GM20000 (cell line): ENCODE measurements at regions not wholly inside any gene's neighbourhood (a gene's known extent, or its start where the extent isn't known, plus 50 kb on each side); places are given as distances from the start of the nearest gene placed in this dataset.

Experiments used
- DNase-seq: peaks from one replicate; pipeline ENCODE4 v3.0.0; 2012; ENCODE audit warnings: low spot score
- TF ChIP-seq, protein P1 (sequence below): IDR thresholded peaks from 2 replicates; pipeline ENCODE4 v1.5.1; 2012; ENCODE audit warnings: mild to moderate bottlenecking, control low read depth; ENCODE audit errors: extremely low read depth, missing control alignments

- DNase-seq, result no peak
- TF ChIP-seq, protein P1, sequence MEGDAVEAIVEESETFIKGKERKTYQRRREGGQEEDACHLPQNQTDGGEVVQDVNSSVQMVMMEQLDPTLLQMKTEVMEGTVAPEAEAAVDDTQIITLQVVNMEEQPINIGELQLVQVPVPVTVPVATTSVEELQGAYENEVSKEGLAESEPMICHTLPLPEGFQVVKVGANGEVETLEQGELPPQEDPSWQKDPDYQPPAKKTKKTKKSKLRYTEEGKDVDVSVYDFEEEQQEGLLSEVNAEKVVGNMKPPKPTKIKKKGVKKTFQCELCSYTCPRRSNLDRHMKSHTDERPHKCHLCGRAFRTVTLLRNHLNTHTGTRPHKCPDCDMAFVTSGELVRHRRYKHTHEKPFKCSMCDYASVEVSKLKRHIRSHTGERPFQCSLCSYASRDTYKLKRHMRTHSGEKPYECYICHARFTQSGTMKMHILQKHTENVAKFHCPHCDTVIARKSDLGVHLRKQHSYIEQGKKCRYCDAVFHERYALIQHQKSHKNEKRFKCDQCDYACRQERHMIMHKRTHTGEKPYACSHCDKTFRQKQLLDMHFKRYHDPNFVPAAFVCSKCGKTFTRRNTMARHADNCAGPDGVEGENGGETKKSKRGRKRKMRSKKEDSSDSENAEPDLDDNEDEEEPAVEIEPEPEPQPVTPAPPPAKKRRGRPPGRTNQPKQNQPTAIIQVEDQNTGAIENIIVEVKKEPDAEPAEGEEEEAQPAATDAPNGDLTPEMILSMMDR, result no peak
Observed at GRCh38 chr15:69593981-69594966, 141.7 kb downstream of the RPLP1 start.

DNA sequence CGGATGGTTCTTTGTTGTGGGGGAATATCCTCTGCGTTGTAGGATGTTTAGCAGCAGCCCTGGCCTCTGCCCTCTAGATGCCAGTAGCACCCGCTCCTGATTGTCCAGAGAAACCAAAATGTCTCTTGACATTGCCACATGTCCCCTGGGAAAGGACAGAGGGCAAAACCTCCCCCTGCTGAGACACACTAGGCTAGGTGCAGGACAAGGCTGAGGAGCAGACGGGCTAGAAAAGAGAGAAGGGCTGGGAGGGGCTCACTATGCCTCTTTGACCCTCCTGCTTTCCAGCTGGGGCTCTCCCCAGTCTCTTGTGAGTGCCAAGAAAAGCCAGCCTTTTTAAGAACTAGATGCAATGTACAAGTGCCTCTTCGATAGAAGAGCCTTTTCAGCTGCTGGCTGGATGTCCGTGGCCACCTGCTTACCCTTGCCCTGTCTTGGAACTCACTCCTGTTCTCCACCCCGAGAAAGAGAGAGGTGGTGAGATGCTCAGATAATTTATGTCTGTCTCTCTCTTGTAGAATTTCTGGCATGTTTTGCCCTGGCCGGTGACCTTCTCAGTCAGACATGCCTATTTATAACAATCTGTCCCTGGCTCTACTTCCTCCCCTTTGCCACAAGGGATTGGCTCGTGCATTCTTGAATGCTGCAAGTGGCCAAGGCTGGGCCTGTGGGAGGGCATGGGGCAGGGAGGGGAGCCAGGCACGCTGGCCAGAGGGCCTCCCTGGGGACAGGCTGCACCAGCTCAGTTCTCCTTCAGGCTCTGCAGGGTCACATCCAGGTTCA lies 142.6 kb downstream of the RPLP1 start:
- DNase-seq, result no peak
- TF ChIP-seq, protein P1, result no peak

DNA sequence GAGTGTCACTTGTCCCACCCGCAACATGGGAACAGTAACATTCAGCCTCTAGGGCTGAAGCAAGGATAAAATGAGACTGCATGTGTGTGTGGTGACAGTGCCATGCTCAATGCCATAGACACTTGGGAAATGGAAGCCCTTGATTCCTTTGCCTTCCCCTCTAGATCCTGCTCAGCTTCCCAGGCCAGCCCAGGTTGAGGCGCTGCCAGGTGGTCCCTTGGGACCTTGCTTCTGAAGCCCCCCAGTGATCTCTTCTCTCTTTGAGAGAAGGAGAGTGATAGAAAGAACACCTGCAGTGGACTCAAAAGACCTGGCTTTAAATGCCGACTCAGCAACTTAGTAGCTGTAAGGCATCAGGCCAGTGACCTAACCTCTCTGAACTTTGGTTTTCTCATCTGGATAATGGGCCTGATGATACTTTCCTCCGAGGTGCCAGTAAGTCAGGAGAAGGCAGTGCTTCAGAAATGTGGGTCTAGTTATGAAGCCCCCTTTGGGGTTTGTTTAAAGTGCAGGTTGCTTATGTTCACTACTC lies 144.5 kb downstream of the RPLP1 start:
- TF ChIP-seq, protein P1, result no peak
- no peak for DNase-seq

GRCh38 chr15:69599271-69599670 lies 146.7 kb downstream of the RPLP1 start:
- DNase-seq, result no peak
- TF ChIP-seq, protein P1, result no peak

DNA sequence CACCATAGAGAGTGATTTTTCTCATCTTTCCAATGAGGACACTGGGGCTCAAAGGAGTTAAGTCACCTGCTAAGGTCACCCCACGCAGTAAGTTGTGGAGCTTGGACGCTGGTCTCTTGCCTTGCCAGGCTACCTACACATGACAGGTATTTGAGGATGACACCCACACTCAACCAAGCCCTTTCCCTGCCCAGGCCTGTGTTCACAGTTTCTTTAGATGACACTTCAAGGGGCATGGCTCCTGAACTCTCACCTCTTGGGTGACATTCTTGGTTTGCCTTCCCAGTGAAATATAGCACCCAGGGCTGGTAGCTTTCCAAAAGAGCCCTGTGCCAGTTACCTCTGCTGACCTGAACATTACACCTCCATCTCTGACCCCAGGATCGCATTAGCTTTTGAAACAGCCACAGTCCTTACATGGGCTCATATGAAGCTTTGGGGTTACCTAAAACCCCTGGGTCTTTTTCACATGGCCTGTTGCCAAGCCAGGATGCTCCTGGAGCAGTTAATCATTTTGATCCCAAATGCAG lies 148.0 kb downstream of the RPLP1 start:
- DNase-seq, result no peak
- TF ChIP-seq, protein P1, result no peak

DNA sequence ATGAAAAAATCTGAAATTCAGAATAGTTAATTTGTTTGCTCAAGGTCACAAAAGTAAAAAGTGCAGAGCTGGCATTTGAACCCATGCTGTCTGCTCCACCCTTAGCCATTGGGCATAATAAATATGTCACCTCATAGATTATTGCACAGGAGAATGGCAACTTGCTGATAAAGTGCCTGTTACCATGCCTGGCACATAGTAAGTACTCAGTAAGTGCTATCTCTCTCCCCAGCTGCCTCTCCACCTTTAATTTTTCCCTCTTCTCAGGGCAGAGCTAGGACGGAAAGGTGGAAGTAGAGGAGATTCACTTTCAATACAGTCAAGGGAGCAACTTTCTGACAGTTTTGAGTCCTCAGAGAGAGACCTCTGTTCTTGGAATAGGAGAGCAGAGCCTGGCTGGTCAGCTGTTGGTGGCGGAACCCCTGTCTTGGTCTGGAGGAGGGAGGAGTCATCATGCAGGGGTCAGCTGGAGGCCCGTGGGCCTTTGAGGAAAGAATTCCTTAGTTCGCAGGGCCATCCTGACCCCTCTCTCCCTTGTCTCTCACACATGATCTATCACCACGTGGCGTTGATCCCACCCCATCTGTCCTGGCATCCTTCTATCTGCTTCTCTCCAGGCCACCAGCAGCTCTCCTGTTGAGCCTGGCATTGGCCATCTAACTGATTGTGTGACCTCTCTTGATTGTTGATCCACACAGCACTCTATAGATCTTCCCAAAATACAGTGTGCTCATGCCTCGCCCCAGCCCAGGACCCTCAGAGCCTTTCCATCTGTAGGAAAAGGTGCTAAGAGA lies 149.3 kb downstream of the RPLP1 start:
- TF ChIP-seq, protein P1, result no peak
- DNase-seq, result no peak
